HG03060 (cell line): ENCODE measurements at regions not wholly inside any gene's neighbourhood (a gene's known extent, or its start where the extent isn't known, plus 50 kb on each side); places are given as distances from the start of the nearest gene placed in this dataset.
"Not testable (repeated sequence)": the region's sequence is repeated elsewhere in the genome, so short reads cannot be mapped to it uniquely, and the experiment has no call there.

Experiments used
- ATAC-seq: cut with Tn5 transposase; IDR thresholded peaks from one replicate; pipeline ENCODE4 v1.9.1; 2021; ENCODE audit warnings: low read depth, moderate number of reproducible peaks; ENCODE audit not compliant: unreplicated experiment

GRCh38 chr20:40291493-40292135, 397.4 kb downstream of the MAFB start:
- ATAC-seq: no peak

DNA sequence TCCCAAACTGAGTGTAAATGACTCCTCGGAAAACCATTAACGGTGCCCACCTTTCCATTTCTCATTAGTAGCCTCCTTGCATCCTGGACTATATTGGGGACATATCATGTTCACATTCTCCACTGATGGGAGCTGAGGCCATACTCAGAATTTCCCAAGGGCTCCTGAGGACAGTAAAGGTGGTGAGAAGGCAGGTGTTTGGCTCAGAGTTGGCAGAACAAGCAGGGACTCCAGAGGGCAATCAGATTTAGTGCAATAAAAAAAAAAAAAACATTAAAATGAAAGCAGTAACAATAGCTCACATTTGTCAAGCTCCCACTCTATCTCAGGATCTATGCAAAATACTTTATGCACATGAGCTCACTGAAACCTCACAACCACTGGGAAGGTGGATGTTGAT, 401.4 kb downstream of the MAFB start:
- ATAC-seq: no peak

- no peak for ATAC-seq
Observed at GRCh38 chr20:40286975-40287531, 402.0 kb downstream of the MAFB start.

GRCh38 chr20:40284611-40285010, 404.4 kb downstream of the MAFB start:
- no peak for ATAC-seq

DNA sequence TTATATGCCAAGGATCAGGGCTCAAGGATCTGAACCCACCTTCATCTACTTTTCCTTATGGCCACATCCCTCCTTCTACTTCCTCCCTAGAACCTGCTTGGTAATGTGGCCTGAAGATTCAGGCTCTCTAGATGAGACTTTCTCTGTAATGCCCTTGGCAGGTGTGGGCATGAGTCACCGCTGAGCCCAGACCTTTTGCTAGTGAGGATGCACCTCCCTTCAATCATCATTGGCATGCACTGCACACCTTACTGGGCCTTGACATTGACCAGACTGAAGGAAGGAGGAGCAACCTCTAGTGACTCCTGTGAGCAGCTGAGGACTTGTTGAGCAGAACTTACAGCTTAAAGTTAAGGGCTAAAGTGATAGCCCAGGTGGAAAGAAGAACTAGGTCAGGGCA, 405.3 kb downstream of the MAFB start:
- ATAC-seq: no peak

DNA sequence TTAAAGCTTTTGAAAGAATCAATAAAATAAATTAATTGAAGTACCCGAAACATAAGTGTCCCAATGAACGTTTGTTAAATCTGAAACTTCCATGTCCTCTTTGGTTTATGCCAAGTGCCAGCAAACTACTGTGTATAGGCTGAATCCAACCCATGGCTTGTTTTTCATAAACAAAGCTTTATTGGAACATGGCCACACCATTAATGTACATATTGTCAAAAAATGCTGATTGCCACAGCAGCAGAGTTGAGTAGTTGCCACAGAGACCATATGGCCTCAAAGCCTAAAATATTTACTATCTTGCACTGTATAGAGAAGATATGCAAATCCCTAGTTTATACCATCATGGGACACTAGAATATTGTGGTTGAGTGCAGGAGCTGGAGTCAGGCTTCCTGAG, 406.1 kb downstream of the MAFB start:
- ATAC-seq: no peak

- no peak for ATAC-seq
Observed at GRCh38 chr20:40282541-40282940, 406.5 kb downstream of the MAFB start.

GRCh38 chr20:40280616-40281015, 408.4 kb downstream of the MAFB start:
- ATAC-seq: no peak

GRCh38 chr20:40279390-40279789, 409.6 kb downstream of the MAFB start:
- ATAC-seq: no peak

GRCh38 chr20:40278673-40279072, 410.4 kb downstream of the MAFB start:
- no peak for ATAC-seq

DNA sequence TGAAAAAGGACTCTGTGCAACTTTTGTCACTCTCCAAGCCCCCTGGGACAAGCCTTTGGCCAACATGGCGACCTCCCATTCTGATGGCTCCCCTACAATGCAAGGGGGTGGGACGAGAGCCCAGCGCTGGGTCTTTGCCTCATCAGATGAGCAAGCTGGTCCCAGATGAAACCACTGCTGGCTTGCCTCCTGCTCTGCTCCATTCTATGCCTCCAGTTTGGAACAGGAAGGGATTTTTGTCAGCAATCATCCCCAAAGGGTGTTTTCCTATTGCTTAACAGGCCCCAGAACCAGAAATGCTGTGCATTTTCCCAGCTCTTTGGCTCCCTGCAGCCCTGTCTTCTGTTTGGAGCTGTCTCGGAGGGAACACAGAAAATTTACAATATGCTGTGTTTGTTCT, 412.7 kb downstream of the MAFB start:
- ATAC-seq: no peak

GRCh38 chr20:40275738-40276137, 413.3 kb downstream of the MAFB start:
- no peak for ATAC-seq

- no peak for ATAC-seq
Observed at GRCh38 chr20:40274912-40275533, 414.0 kb downstream of the MAFB start.

DNA sequence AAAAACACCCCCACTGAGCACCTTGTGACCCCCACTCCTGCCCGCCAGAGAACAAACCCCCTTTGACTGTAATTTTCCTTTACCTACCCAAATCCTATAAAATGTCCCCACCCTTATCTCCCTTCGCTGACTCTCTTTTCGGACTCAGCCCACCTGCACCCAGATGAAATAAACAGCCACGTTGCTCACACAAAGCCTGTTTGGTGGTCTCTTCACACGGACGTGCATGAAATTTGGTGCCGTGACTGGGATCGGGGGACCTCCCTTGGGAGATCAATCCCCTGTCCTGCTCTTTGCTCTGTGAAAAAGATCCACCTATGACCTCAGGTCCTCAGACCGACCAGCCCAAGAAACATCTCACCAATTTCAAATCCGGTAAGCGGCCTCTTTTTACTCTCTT, 419.8 kb downstream of the MAFB start:
- not testable (repeated sequence) for ATAC-seq

- ATAC-seq: no peak
Observed at GRCh38 chr20:40268321-40269075, 420.5 kb downstream of the MAFB start.

DNA sequence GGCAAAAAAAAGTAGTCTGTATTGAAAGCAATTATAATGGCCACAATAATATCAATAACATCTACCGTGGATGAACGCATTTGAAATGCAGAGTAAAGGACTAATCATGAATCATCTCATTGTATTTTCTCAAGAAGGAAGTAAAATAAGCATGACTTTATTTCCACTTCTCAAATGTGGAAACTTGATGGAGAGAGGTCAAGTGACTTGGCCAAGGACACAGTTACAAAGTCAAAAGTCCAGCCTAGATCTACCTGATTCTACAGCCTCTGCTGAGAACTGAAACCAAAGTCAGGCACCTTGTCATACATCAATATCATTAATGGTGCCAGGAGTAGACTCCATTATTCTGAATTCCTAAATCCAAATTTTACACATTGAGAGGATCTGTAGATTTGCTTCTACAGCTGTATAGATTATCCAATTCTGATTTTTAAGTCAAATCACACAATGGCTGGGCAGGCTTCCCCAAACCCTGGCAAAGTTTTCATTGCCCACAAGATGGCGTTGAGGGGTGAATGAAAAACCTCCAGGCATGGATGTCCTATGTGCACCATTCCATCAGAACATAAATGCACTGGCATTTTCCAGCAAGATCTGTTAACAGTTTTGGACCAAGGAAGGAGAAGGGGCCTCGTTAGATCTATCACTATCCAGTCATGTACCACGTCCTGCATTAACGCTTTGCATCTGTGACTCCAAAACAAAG, 423.1 kb downstream of the MAFB start:
- no peak for ATAC-seq

DNA sequence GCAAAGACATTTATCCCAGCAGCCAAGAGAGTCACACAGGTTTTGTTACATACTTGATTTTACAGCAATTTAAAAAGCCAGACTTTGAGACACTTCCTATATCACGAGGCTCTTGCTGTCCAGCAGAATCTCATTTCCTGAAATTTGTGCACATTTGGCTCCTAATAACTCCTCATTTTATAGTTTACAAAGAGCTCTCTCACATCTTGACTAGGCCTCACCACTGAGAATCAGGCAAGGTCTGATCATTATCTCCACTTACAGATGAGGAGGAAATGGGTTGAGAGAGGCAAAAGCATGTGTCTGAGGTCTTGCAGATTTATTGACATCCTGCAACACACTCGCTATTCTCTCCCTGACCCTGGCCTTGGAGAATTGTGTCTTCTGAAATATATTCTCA, 426.8 kb downstream of the MAFB start:
- no peak for ATAC-seq

DNA sequence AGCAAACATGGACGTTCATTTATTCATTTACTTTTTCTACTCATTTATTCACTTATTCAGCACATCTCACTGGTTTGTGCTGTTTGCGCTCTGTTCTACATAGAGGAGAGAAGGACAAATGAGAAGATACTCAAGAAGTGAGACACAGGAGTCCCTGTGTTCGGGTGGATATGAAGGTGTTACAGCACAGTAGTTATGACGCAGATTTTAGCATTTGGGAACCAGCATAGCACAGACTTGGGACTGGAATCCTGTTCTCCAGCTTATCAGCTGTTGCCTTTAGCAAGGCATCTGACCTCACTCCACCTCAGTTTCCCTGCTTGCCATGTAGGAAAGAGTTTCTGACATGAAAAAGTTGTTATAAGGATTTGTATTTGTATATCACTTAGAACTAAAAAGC, 430.1 kb downstream of the MAFB start:
- no peak for ATAC-seq

GRCh38 chr20:40257763-40258162, 431.3 kb downstream of the MAFB start:
- ATAC-seq: no peak

DNA sequence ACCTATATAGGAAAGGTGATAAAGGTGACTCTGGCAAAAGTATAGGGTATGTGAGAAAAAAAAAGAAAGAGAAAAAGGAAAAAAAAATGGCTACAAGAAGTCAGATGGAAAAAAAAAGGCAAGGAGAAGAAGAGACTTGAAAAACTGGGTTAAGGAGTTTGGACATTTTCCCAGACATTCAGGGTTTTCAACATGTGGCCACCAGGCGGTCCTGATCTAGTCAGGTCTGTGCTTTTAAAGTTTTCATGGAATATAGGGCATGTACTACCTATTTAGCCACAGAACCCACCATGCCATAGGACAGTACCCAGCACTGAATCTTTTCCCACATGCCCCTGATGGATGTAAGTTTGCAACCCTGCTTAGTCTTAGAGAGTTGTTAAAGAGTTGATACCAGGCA, 433.7 kb downstream of the MAFB start:
- no peak for ATAC-seq
